ENCODE measurements at regions not wholly inside any gene's neighbourhood (a gene's known extent, or its start where the extent isn't known, plus 50 kb on each side); places are given as distances from the start of the nearest gene placed in this dataset.
"Not testable (repeated sequence)": the region's sequence is repeated elsewhere in the genome, so short reads cannot be mapped to it uniquely, and the experiment has no call there.

GRCh38 chr7:142495301-142495700, 237.4 kb upstream of the PRSS58 start:
- DNase-seq = peak; percentile 5

- DNase-seq = no peak
These were observed 236.2 kb upstream of the PRSS58 start for GRCh38 chr7:142494021-142494420.

- no peak for DNase-seq
These were observed 231.0 kb upstream of the PRSS58 start for GRCh38 chr7:142488842-142489241.

GRCh38 chr7:142488036-142488633, 230.3 kb upstream of the PRSS58 start:
- DNase-seq = no peak

GRCh38 chr7:142487565-142487964, 229.7 kb upstream of the PRSS58 start:
- not testable (repeated sequence) for DNase-seq

GRCh38 chr7:142487124-142487523, 229.3 kb upstream of the PRSS58 start:
- no peak for DNase-seq

GRCh38 chr7:142485617-142486226, 227.9 kb upstream of the PRSS58 start:
- peak; percentile 22 for DNase-seq

GRCh38 chr7:142483659-142484317, 225.9 kb upstream of the PRSS58 start:
- DNase-seq = no peak

GRCh38 chr7:142482891-142483658, 225.2 kb upstream of the PRSS58 start:
- peak; percentile 60 for DNase-seq

GRCh38 chr7:142481548-142481947, 223.7 kb upstream of the PRSS58 start:
- DNase-seq = no peak

- peak; percentile 50 for DNase-seq
These were observed 220.8 kb upstream of the PRSS58 start for GRCh38 chr7:142478479-142479220.

GRCh38 chr7:142477801-142478200, 219.9 kb upstream of the PRSS58 start:
- DNase-seq = not testable (repeated sequence)

- no peak for DNase-seq
These were observed 219.3 kb upstream of the PRSS58 start for GRCh38 chr7:142477079-142477651.

- DNase-seq = no peak
These were observed 218.2 kb upstream of the PRSS58 start for GRCh38 chr7:142476077-142476476.

GRCh38 chr7:142471820-142472219, 214.0 kb upstream of the PRSS58 start:
- DNase-seq = no peak

GRCh38 chr7:142470544-142470830, 212.6 kb upstream of the PRSS58 start:
- no peak for DNase-seq

GRCh38 chr7:142469696-142470543, 212.1 kb upstream of the PRSS58 start:
- no peak for DNase-seq

GRCh38 chr7:142468871-142469665, 211.2 kb upstream of the PRSS58 start:
- no peak for DNase-seq

GRCh38 chr7:142467056-142467655, 209.3 kb upstream of the PRSS58 start:
- DNase-seq = not testable (repeated sequence)

- DNase-seq = peak; percentile 23
These were observed 205.6 kb upstream of the PRSS58 start for GRCh38 chr7:142463401-142463850.
